Panc1 (cell line): ENCODE measurements at regions not wholly inside any gene's neighbourhood (a gene's known extent, or its start where the extent isn't known, plus 50 kb on each side); places are given as distances from the start of the nearest gene placed in this dataset.

Experiments
- ATAC-seq: fragments of 200-7000 bp; cut with Tn5 transposase; 2 replicates; pipeline ENCODE4 v1.9.1; 2020; ENCODE audit warnings: mild to moderate bottlenecking, moderate library complexity
- BruUV-seq: library from RNA; stranded (reverse); fragments of 400-500 nt; replicated peaks from 2 replicates; lab custom pipeline; 2021; lab: Mats Ljungman, UMichigan
- CTCF ChIA-PET: fragments of 300-600 bp; sonication (Branson Sonifier 250); formaldehyde crosslinking; loops from one replicate; lab custom pipeline; 2022; ENCODE audit warnings: antibody characterized with exemption; lab: Charles Lee
- POLR2A ChIA-PET: fragments of 300-600 bp; sonication (Branson Sonifier 250); formaldehyde crosslinking; loops from one replicate; lab custom pipeline; 2022; ENCODE audit warnings: antibody characterized with exemption; lab: Charles Lee
- DNase-seq: peaks from one replicate; pipeline ENCODE4 v3.0.0-alpha.2; 2010; ENCODE audit warnings: low read depth, low spot score
- H3K27ac ChIP-seq: 2 replicates; pipeline ENCODE4 v1.5.1; 2011; ENCODE audit warnings: mild to moderate bottlenecking, low read length, inconsistent platforms
- H3K27me3 ChIP-seq: fragments of 200-500 bp; sonication (Bioruptor generic); 2 replicates; pipeline ENCODE4 v1.6.0; 2014; ENCODE audit warnings: low read length, inconsistent platforms; ENCODE audit not compliant: control insufficient read depth, insufficient read depth
- H3K36me3 ChIP-seq: fragments of 200-500 bp; sonication (Bioruptor generic); 2 replicates; pipeline ENCODE4 v1.5.1; 2014; ENCODE audit warnings: inconsistent platforms, mild to moderate bottlenecking, low read length, moderate library complexity; ENCODE audit not compliant: control insufficient read depth, insufficient read depth
- H3K4me1 ChIP-seq: 2 replicates; pipeline ENCODE4 v1.5.1; 2011; ENCODE audit warnings: inconsistent platforms, mild to moderate bottlenecking, low read length, moderate library complexity; ENCODE audit not compliant: control insufficient read depth, insufficient read depth
- H3K4me3 ChIP-seq, 2 experiments: 2 replicates each; pipeline ENCODE4 v1.5.1; 2011 to 2012; ENCODE audit warnings: low read depth in 2 of 2, low read length in 2 of 2, mild to moderate bottlenecking in 2 of 2, inconsistent platforms in 1 of 2, moderate library complexity in 1 of 2
- H3K9me3 ChIP-seq: fragments of 200-500 bp; sonication (Bioruptor generic); 2 replicates; pipeline ENCODE4 v1.5.1; 2014; ENCODE audit warnings: low read depth, mild to moderate bottlenecking, inconsistent platforms, low read length, moderate library complexity; ENCODE audit not compliant: control insufficient read depth, insufficient read depth
- CTCF ChIP-seq: fragments of 450-650 bp; IDR thresholded peaks from 2 replicates; pipeline ENCODE4 v1.5.1; 2017; ENCODE audit warnings: mild to moderate bottlenecking
- POLR2AphosphoS5 ChIP-seq: IDR thresholded peaks from 2 replicates; pipeline ENCODE4 v1.6.1; 2012; ENCODE audit warnings: mild to moderate bottlenecking, low read depth, low read length, moderate library complexity
- REST ChIP-seq, 2 experiments: IDR thresholded peaks; 2 replicates each; pipeline ENCODE4 v1.6.1; 2011 to 2012; ENCODE audit warnings: low read depth in 2 of 2, control low read depth in 1 of 2, low read length in 1 of 2, mild to moderate bottlenecking in 1 of 2, moderate library complexity in 1 of 2; ENCODE audit not compliant: insufficient read depth in 1 of 2
- SIN3A ChIP-seq: IDR thresholded peaks from 2 replicates; pipeline ENCODE4 v1.6.1; 2012; ENCODE audit warnings: low read depth, mild to moderate bottlenecking, low read length, moderate library complexity, borderline replicate concordance; ENCODE audit not compliant: insufficient read depth
- TCF7L2 ChIP-seq: IDR thresholded peaks from 2 replicates; pipeline ENCODE4 v1.6.1; 2011; ENCODE audit warnings: mild to moderate bottlenecking, low read depth, low read length, inconsistent platforms
- in situ Hi-C: cut with HindIII; loops from 2 replicates; pipeline ENCODE4 v1.10.0; 2016; ENCODE audit warnings: low sequenced_read_pairs, low pct_unique_long_range_greater_than_20kb
- intact Hi-C: fragments of 100-400 bp; cut with micrococcal nuclease; formaldehyde crosslinking; loops from one replicate; pipeline ENCODE4 v1.10.0; 2022; ENCODE audit not compliant: unreplicated experiment

GRCh38 chr3:87810452-87811016 is 248.3 kb downstream of the CGGBP1 start:
- ChIA-PET CTCF (no interaction called here), POLR2A (no interaction called here)
- TF ChIP-seq REST (IDR thresholded peaks at IDR 0.05; ENCODE audit: insufficient read depth in 1 of 2, low read depth in 2 of 2, low read length in 1 of 2) (no peak), CTCF (no peak), SIN3A (no peak), TCF7L2 (no peak), POLR2AphosphoS5 (no peak)
- no peaks in the 10 kb centered on the region for H3K4me1 ChIP-seq
- in situ Hi-C loops, result no loop called here
- DNase-seq (no peak), ATAC-seq (no peak)
- no TSS peak for BruUV-seq
- no peak overlapping the region for H3K27ac ChIP-seq
- no peaks in the 10 kb centered on the region for H3K36me3 ChIP-seq
- no peaks in the 10 kb centered on the region for H3K27me3 ChIP-seq
- H3K9me3 ChIP-seq, result no peaks in the 10 kb centered on the region
- H3K4me3 ChIP-seq, result no peak overlapping the region
- intact Hi-C loops, result no loop called here

GRCh38 chr3:87805670-87806069 is 253.1 kb downstream of the CGGBP1 start:
- H3K4me3 ChIP-seq, result no peak overlapping the region
- ATAC-seq (no peak), DNase-seq (no peak)
- no peaks in the 10 kb centered on the region for H3K9me3 ChIP-seq
- intact Hi-C loops, result no loop called here
- CTCF ChIA-PET, result no interaction called here
- no TSS peak for BruUV-seq
- POLR2A ChIA-PET, result no interaction called here
- TF ChIP-seq REST (IDR thresholded peaks at IDR 0.05; ENCODE audit: insufficient read depth in 1 of 2, low read depth in 2 of 2, low read length in 1 of 2), result no peak
- TF ChIP-seq POLR2AphosphoS5, result no peak
- TF ChIP-seq SIN3A, result no peak
- TF ChIP-seq CTCF, result no peak
- no peak for TF ChIP-seq TCF7L2
- in situ Hi-C loops, result no loop called here
- H3K4me1 ChIP-seq, result no peaks in the 10 kb centered on the region
- no peaks in the 10 kb centered on the region for H3K36me3 ChIP-seq
- no peak overlapping the region for H3K27ac ChIP-seq
- no peaks in the 10 kb centered on the region; the same call in 1 of the 2 replicates for H3K27me3 ChIP-seq
